CD4-positive, alpha-beta T cell (primary cell): ENCODE measurements at regions not wholly inside any gene's neighbourhood (a gene's known extent, or its start where the extent isn't known, plus 50 kb on each side); places are given as distances from the start of the nearest gene placed in this dataset.

Experiments
- ATAC-seq: fragments of 200-7000 bp; cut with Tn5 transposase; one replicate; pipeline ENCODE4 v1.10.0; 2022; ENCODE audit warnings: mild to moderate bottlenecking; ENCODE audit not compliant: poor library complexity
- CTCF ChIA-PET: fragments of 350-600 bp; sonication (Branson Sonifier 250); formaldehyde crosslinking; loops from one replicate; lab custom pipeline; 2021; ENCODE audit warnings: antibody characterized with exemption, inconsistent platforms; lab: Charles Lee
- POLR2A ChIA-PET: fragments of 350-600 bp; sonication (Branson Sonifier 250); formaldehyde crosslinking; loops from one replicate; lab custom pipeline; 2021; ENCODE audit warnings: antibody characterized with exemption, inconsistent platforms; lab: Charles Lee
- DNase-seq, 14 experiments: peaks; one replicate each; pipeline ENCODE4 v3.0.0-alpha.2; 2013 to 2020; ENCODE audit warnings: mixed read lengths in 2 of 14
- H3K27ac ChIP-seq, 2 donors: one replicate each; pipeline versions ENCODE4 v1.5.1 to v1.7.0; 2013; ENCODE audit warnings: low read length in 2 of 2, low read depth in 1 of 2, mild to moderate bottlenecking in 1 of 2
- H3K27me3 ChIP-seq, 2 experiments: 1 replicate in 1 of 2; 2 replicates in 1 of 2; pipeline versions ENCODE4 v1.6.1 to v1.7.0; 2013; ENCODE audit warnings: low read length in 2 of 2, control low read depth in 1 of 2, mild to moderate bottlenecking in 1 of 2, moderate library complexity in 1 of 2; ENCODE audit not compliant: insufficient read depth in 2 of 2, control insufficient read depth in 1 of 2
- H3K36me3 ChIP-seq: one replicate; pipeline ENCODE4 v1.6.1; 2013; ENCODE audit warnings: low read length, control low read depth; ENCODE audit not compliant: insufficient read depth
- H3K4me1 ChIP-seq: one replicate; pipeline ENCODE4 v1.6.1; 2013; ENCODE audit warnings: low read length, control low read depth; ENCODE audit not compliant: insufficient read depth
- H3K4me3 ChIP-seq: one replicate; pipeline ENCODE4 v1.5.1; 2013; ENCODE audit warnings: mild to moderate bottlenecking, low read length, moderate library complexity
- H3K9me3 ChIP-seq, 2 experiments: 1 replicate in 1 of 2; 2 replicates in 1 of 2; pipeline versions ENCODE4 v1.6.1 to v1.7.0; 2013; ENCODE audit warnings: low read length in 2 of 2, mild to moderate bottlenecking in 2 of 2, control low read depth in 1 of 2, moderate library complexity in 1 of 2; ENCODE audit not compliant: control insufficient read depth in 1 of 2, insufficient read depth in 1 of 2
- H3K27ac Mint-ChIP-seq: one replicate; pipeline ENCODE4 v1.8.0; 2020; ENCODE audit warnings: mixed read lengths
- H3K27me3 Mint-ChIP-seq: one replicate; pipeline ENCODE4 v1.8.0; 2021; ENCODE audit warnings: mixed read lengths
- H3K36me3 Mint-ChIP-seq: one replicate; pipeline ENCODE4 v1.8.0; 2021; ENCODE audit warnings: low read depth, mixed read lengths
- H3K4me1 Mint-ChIP-seq: one replicate; pipeline ENCODE4 v1.8.0; 2021; ENCODE audit warnings: low read depth, mixed read lengths
- H3K4me3 Mint-ChIP-seq: one replicate; pipeline ENCODE4 v1.8.0; 2020; ENCODE audit warnings: mild to moderate bottlenecking, mixed read lengths
- H3K9me3 Mint-ChIP-seq: one replicate; pipeline ENCODE4 v1.8.0; 2020; ENCODE audit warnings: mixed read lengths
- CTCF ChIP-seq: fragments of 200-600 bp; IDR thresholded peaks from one replicate; pipeline ENCODE4 v1.8.0; 2022; ENCODE audit warnings: antibody characterized with exemption, mild to moderate bottlenecking
- intact Hi-C, 2 experiments: fragments of 100-400 bp; cut with DNase I in 1 of 2; cut with micrococcal nuclease in 1 of 2; formaldehyde crosslinking; loops; one replicate each; pipeline versions ENCODE4 v1.15.1 to v1.9.0; 2023 to 2025; cut with DNase I, micrococcal nuclease

- no peaks in the 10 kb centered on the region for H3K36me3 ChIP-seq
- peaks cover 0 to 6% of the 10 kb centered on the region in 2 experiments for H3K9me3 ChIP-seq
- H3K27ac ChIP-seq = no peak overlapping the region
- ATAC-seq (no peak), DNase-seq (no peak)
- no peak for TF ChIP-seq CTCF
- Mint-ChIP-seq H3K4me1 (no peaks in the 10 kb centered on the region), H3K9me3 (peaks cover 14% of the 10 kb centered on the region), H3K27ac (no peak overlapping the region), H3K27me3 (peaks cover 8% of the 10 kb centered on the region), H3K4me3 (no peak overlapping the region), H3K36me3 (no peaks in the 10 kb centered on the region)
- ChIA-PET POLR2A (no interaction called here), CTCF (interaction anchor here (1.0 kb wide), 1 partner anchor 10 kb away, joined by 3 read pairs; no protein-coding TSS in a partner anchor)
- intact Hi-C loops = no loop called here
- H3K4me1 ChIP-seq = no peaks in the 10 kb centered on the region
- H3K4me3 ChIP-seq = no peak overlapping the region
- peaks cover 0 to 5% of the 10 kb centered on the region in 2 experiments for H3K27me3 ChIP-seq
These were observed 157.2 kb upstream of the MITF start for GRCh38 chr3:69582044-69582443.

- ATAC-seq = no peak
- no peak for TF ChIP-seq CTCF
- H3K4me3 ChIP-seq = no peak overlapping the region
- no peaks in the 10 kb centered on the region for H3K9me3 ChIP-seq
- intact Hi-C loops = no loop called here
- Mint-ChIP-seq H3K27ac (no peak overlapping the region), H3K4me1 (no peaks in the 10 kb centered on the region), H3K27me3 (peaks cover 8% of the 10 kb centered on the region), H3K36me3 (no peaks in the 10 kb centered on the region), H3K4me3 (no peak overlapping the region), H3K9me3 (peaks cover 7% of the 10 kb centered on the region)
- H3K27ac ChIP-seq = no peak overlapping the region
- DNase-seq = no peak
- CTCF ChIA-PET = no interaction called here
- H3K36me3 ChIP-seq = no peaks in the 10 kb centered on the region
- no peaks in the 10 kb centered on the region for H3K4me1 ChIP-seq
- POLR2A ChIA-PET = no interaction called here
- H3K27me3 ChIP-seq = peaks cover 0 to 5% of the 10 kb centered on the region in 2 experiments
These were observed 159.8 kb upstream of the MITF start for GRCh38 chr3:69579306-69580041.

- POLR2A ChIA-PET = no interaction called here
- H3K9me3 ChIP-seq = no peaks in the 10 kb centered on the region
- Mint-ChIP-seq H3K4me1 (no peaks in the 10 kb centered on the region), H3K36me3 (no peaks in the 10 kb centered on the region), H3K27me3 (peaks cover 10% of the 10 kb centered on the region), H3K27ac (no peak overlapping the region), H3K9me3 (peaks cover 1% of the 10 kb centered on the region), H3K4me3 (no peak overlapping the region)
- no peaks in the 10 kb centered on the region for H3K4me1 ChIP-seq
- H3K27ac ChIP-seq = no peak overlapping the region
- intact Hi-C loops = no loop called here
- ATAC-seq (no peak), DNase-seq (no peak)
- CTCF ChIA-PET = no interaction called here
- H3K27me3 ChIP-seq = no peaks in the 10 kb centered on the region
- H3K4me3 ChIP-seq = no peak overlapping the region
- H3K36me3 ChIP-seq = no peaks in the 10 kb centered on the region
- TF ChIP-seq CTCF = no peak
These were observed 169.7 kb upstream of the MITF start for GRCh38 chr3:69569520-69569919.
